ENCODE measurements at regions not wholly inside any gene's neighbourhood (a gene's known extent, or its start where the extent isn't known, plus 50 kb on each side); places are given as distances from the start of the nearest gene placed in this dataset.

GRCh38 chr6:156167016-156167624 lies 610.1 kb upstream of the ARID1B start:
- no peak overlapping the region for H3K4me3 ChIP-seq (ENCODE audit: low read depth, low read length)
- TF ChIP-seq CTCF (IDR thresholded peaks at IDR 0.05; ENCODE audit: borderline replicate concordance, insufficient read depth, low read depth, low read length): no peak

GRCh38 chr6:156166093-156166492 lies 611.1 kb upstream of the ARID1B start:
- TF ChIP-seq CTCF (IDR thresholded peaks at IDR 0.05; ENCODE audit: borderline replicate concordance, insufficient read depth, low read depth, low read length): no peak

GRCh38 chr6:156164701-156165452 lies 612.3 kb upstream of the ARID1B start:
- TF ChIP-seq CTCF (IDR thresholded peaks at IDR 0.05; ENCODE audit: borderline replicate concordance, insufficient read depth, low read depth, low read length): no peak
- H3K4me3 ChIP-seq (ENCODE audit: low read depth, low read length): no peak overlapping the region

More at GRCh38 chr6:156166093-156166492, 611.1 kb upstream of the ARID1B start:
- H3K4me3 ChIP-seq (ENCODE audit: low read depth, low read length): no peak overlapping the region

GRCh38 chr6:156163311-156163710 lies 613.9 kb upstream of the ARID1B start:
- no peak for TF ChIP-seq CTCF (IDR thresholded peaks at IDR 0.05; ENCODE audit: borderline replicate concordance, insufficient read depth, low read depth, low read length)

GRCh38 chr6:156161471-156161870 lies 615.7 kb upstream of the ARID1B start:
- H3K4me3 ChIP-seq (ENCODE audit: low read depth, low read length): no peak overlapping the region
- TF ChIP-seq CTCF (IDR thresholded peaks at IDR 0.05; ENCODE audit: borderline replicate concordance, insufficient read depth, low read depth, low read length): no peak

More at GRCh38 chr6:156163311-156163710, 613.9 kb upstream of the ARID1B start:
- H3K4me3 ChIP-seq (ENCODE audit: low read depth, low read length): no peak overlapping the region

GRCh38 chr6:156160795-156161165 lies 616.4 kb upstream of the ARID1B start:
- no peak for TF ChIP-seq CTCF (IDR thresholded peaks at IDR 0.05; ENCODE audit: borderline replicate concordance, insufficient read depth, low read depth, low read length)
- no peak overlapping the region for H3K4me3 ChIP-seq (ENCODE audit: low read depth, low read length)
